MV-4-11 (cell line): ENCODE measurements at regions not wholly inside any gene's neighbourhood (a gene's known extent, or its start where the extent isn't known, plus 50 kb on each side); places are given as distances from the start of the nearest gene placed in this dataset.

ENCODE experiments used
- DNase-seq: peaks from one replicate; lab custom pipeline; 2025; lab: John Stamatoyannopoulos, UW

GRCh38 chr16:54411544-54411943 lies 125.0 kb upstream of the IRX3 start:
- DNase-seq: no peak

DNA sequence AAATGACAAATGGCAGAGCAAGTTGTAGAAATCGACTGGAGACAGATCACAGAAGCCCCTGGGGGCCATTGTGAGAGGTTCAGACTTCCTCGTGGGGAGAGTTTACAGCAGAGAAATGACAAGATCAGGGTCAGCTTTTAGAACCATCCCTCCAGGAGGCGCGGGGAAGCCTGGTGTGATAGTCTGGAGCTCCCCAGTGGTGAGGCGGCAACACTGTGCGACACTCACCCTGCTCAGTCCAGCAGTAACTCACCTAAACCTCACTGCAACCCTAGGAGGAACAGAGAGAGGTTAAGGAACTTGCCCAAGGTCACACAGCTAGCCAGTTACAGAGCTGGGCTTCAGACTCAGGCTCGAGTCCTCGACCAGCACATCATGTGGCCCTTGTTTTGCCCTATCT lies 123.4 kb upstream of the IRX3 start:
- no peak for DNase-seq

DNA sequence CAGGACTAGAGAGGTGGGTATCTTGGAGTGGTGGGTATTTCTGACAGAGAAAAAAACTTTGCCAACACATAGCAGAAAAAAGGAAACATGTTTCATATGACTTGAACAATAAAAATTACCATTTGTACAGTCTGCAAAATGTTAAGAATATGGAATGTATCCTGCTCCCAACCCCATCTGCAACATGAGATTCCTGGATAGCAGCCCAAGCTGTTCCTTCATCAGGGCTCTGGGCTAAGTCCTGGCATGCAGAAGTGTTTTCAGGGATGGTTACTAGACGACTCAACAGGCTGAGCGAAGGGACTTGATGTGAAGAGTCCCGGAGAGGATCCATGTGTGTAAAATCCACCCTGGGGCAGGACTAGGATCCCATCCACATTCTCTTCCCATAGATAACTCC lies 121.0 kb upstream of the IRX3 start:
- no peak for DNase-seq

DNA sequence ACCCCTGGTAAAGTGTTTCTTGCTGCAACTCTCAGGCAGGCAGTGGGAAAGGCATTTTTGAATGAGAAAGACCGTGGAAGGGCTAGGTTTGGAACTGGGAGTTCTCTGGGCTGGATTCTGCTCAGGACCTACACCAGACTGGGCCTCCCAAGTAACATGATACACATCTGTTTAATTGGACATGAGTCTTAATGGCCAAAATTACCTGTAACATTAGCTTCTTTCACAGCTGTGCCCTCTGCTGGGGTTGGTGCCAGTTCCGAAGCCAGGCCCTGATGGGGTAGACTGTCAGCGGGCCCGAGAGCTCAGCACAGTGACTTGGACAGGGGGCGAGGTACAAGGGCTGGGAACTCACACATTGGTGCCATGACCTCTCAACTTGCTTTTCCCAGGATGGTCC lies 118.9 kb upstream of the IRX3 start:
- DNase-seq: no peak

DNA sequence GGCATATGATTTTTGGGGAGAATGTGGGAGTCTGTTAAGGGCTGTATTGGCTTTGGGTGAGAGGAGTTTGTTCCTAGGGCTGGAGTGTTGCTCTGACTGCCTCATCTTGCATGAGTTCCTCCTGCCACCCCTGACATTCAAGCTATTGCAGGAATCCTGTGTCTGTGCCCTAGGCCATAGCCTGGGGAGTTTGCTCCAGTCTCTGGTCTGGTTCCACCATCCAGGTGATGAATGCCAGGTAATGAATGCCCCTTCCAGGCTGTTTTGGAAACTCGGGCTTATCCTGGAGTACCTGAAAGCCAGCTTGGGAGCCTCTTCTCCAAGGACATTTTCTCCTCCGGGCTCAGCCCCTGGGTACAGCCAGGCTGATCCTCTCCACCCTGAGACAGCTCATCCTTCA lies 117.0 kb upstream of the IRX3 start:
- no peak for DNase-seq

GRCh38 chr16:54402873-54403272 lies 116.3 kb upstream of the IRX3 start:
- DNase-seq: no peak

GRCh38 chr16:54402270-54402669 lies 115.7 kb upstream of the IRX3 start:
- no peak for DNase-seq

- DNase-seq: no peak
Observed at GRCh38 chr16:54400261-54400660, 113.7 kb upstream of the IRX3 start.

- no peak for DNase-seq
Observed at GRCh38 chr16:54398986-54399385, 112.4 kb upstream of the IRX3 start.

DNA sequence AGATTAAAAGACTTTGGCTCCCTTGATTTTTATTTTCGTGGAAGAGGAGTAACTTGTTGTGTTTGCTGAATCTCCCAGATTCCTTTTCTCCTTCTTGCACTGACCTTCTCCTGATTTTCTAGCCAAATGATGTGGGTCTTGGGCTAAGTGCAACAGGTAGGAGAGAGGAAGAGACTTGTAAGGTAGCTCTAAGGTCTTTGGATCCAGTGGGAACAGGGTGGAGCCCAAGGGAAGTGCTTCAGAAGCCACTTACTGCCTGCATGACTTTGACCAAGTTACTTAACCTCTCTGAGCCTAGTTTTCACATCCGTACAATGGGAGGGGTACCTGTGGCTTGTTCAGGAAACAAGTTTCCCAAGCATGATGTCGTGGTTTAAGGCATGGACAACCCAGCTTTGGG lies 111.3 kb upstream of the IRX3 start:
- DNase-seq: peak; percentile 41

- DNase-seq: peak; percentile 71
Observed at GRCh38 chr16:54397190-54397835, 110.7 kb upstream of the IRX3 start.

- DNase-seq: peak; percentile 41
Observed at GRCh38 chr16:54389836-54390494, 103.4 kb upstream of the IRX3 start.

GRCh38 chr16:54385141-54385540 lies 98.6 kb upstream of the IRX3 start:
- no peak for DNase-seq

DNA sequence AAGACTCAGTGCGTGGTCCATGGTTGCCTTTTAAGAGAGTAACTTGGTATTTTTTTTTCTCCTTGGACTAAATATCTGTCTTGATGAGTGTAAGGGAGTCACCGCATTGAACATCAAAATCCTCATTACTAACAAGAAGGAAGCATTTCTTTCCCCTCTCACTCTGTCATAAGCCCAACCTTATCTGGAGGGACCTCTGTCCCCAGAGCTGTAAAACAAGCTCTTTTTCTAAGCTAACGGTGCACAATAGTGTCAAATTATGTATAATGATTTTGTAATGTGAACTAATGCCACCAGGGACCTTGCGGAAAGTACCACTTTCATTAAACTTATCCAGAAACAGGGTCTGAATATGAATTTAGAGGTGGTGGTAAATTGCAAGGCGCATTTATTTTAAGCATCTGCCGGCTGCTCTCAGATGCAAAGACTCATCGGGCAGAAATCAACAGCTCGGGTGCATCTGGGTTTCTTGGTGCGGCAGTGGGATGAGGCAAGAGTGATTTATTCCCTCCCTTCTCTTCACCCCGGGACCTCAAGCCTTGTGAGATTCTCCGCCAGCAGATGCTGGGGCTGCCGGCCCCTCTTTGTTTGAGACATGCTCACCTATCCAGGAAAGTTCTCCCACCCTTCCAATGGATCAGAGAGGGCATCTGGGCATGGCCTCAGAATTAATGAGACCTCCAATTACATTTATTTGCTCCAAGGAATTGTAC lies 95.2 kb upstream of the IRX3 start:
- no peak for DNase-seq

GRCh38 chr16:54375071-54375470 lies 88.5 kb upstream of the IRX3 start:
- DNase-seq: no peak

DNA sequence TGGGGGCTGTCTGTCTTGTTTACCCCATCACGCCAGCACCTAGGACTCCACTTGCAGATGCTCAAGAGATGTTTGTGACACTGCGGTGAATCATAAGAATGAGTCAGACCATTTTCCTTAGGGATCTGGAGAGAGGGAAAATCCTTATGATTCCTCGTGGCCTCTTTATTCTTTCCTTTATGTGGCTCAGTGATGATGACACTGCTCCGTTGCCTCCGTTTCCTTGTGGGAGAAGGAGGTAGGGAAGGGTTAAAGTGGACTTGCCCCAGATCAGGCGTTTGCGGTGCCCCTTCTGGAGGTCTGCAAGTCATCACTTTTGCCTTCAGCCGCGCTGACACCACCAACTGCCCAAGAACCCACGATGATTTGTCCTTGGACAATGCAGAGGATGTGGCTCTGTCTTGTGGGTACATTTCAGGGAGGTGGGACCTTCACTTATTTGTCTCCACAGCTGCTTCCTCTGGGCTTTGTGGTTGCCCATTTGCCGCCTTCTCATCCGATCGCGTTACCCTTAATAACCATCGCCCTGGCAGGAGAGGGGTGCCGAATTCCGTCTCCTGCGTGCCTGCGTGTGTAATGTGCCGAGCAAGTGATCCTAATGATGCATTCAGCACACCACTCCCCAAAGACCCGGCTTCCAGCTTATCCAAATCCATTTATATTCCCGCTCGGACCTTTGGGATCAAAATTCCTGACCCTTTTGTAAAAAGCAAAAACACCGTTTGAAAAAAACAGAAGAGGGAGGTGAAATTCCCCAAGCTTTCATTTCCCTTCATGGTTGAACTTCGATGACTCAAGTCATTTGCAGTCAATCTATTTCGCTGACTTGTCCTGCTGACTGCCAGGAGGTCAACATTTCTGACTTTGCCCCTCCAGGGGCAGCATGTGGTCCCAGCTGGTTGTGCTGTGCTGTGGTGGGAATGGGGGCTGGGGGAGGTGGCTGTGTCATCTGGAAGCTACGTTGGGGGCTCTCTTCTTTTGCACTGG lies 87.2 kb upstream of the IRX3 start:
- peak; percentile 99 for DNase-seq

- DNase-seq: no peak
Observed at GRCh38 chr16:54370278-54371040, 83.9 kb upstream of the IRX3 start.

DNA sequence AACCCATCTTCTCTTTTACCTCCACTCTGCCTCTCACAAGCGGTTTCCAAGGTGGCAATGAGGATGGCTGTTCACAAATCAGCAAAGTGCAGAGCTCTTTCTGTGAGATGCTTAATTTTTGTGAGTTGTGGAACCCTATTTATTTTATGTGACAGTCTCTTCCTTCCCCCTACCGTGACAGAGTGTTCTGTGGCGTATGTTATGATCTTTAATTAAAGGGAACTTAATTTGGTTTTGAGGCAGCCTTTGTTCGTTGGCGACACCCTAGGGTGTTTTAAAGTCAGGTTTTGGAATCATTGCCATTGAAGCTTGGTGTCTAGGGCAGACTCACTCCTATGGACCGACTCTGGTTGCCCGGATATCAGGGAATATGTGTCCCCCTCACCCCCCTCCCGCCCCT lies 83.3 kb upstream of the IRX3 start:
- DNase-seq: no peak

- no peak for DNase-seq
Observed at GRCh38 chr16:54366943-54367342, 80.4 kb upstream of the IRX3 start.

DNA sequence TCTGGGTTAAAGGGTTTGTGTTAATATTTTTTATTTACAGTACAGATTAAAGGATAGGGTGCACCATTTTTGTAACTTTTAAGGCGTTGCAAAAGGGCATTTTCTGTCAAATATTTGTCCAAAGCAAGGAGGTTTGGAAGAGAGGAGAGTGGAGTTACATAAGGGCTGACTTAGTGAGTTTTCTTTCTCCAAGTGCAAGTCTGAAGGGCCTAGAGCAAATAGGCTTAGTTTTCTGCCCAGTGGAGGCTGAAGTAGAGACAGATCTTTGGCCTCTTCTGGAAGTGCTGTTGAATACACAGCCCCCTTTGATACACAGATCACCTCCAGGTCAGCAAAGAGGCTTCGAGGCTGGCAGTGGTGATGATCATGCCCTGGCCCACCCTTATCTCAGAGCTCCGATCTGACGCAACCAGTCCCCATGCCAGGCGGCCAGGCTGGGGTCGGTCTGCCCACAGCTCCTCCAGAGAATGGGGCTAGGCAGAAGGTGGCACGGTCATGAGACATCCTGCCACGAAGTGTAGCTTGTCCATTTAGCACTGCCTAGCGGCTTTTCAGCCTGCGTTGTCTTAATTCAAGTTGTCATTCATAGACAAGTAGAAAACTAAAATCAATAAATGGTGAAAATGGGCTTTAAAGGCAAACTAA lies 79.5 kb upstream of the IRX3 start:
- no peak for DNase-seq

DNA sequence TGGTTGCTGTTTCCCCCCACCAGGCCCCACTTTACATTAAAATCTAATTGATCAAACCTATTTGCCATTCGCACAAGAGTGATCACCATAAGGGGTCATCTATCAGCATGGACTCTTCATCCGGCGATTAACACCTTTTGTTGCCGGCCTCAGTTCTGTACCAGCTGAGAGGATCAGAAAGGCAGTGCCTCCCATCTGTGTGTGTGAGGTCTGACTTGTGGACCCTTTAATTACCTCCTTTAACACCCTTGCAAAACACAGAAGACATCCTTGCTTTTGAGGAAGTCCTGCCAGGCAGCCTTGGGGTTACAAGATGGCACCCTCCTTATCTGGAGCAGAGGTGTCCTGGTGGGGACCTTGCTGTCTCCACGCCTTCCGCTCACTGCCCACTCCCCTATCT lies 77.2 kb upstream of the IRX3 start:
- peak; percentile 38 for DNase-seq
